ENCODE measurements at regions not wholly inside any gene's neighbourhood (a gene's known extent, or its start where the extent isn't known, plus 50 kb on each side); places are given as distances from the start of the nearest gene placed in this dataset.

- intact Hi-C loops (cut with micrococcal nuclease) = no loop called here
These were observed 633.5 kb downstream of the SLITRK1 start for GRCh38 chr13:83248751-83249150.

GRCh38 chr13:83232626-83233025 lies 649.6 kb downstream of the SLITRK1 start:
- no peak for DNase-seq (ENCODE audit: low read depth, low spot score)
- Histone ChIP-seq H2AFZ (ENCODE audit: low read depth, low read length) (no peak overlapping the region), H3K36me3 (ENCODE audit: control insufficient read depth in 2 of 2, extremely low read depth in 1 of 2, insufficient read depth in 2 of 2, low read length in 2 of 2) (no peaks in the 10 kb centered on the region), H3K9me1 (replicated peaks; ENCODE audit: control insufficient read depth, extremely low read depth, insufficient read depth, low read length) (no peaks in the 10 kb centered on the region), H3K9me3 (replicated peaks; ENCODE audit: control insufficient read depth, insufficient read depth, low read length) (peaks cover 4% of the 10 kb centered on the region), H3K4me2 (ENCODE audit: insufficient read depth, low read length) (no peak overlapping the region), H3K9ac (replicated peaks; ENCODE audit: extremely low read depth, insufficient read depth, low read length) (no peak overlapping the region), H3K4me3 (replicated peaks in 1 of 3; ENCODE audit: insufficient read depth in 1 of 3, low read depth in 1 of 3, low read length in 3 of 3) (no peak overlapping the region), H3K4me1 (ENCODE audit: control insufficient read depth, extremely low read depth, insufficient read depth, low read length) (no peaks in the 10 kb centered on the region), H3K27ac (ENCODE audit: insufficient read depth, low read depth, low read length) (no peak overlapping the region), H3K27me3 (ENCODE audit: control insufficient read depth in 2 of 2, insufficient read depth in 2 of 2, low read length in 2 of 2) (no peaks in the 10 kb centered on the region), H3K79me2 (ENCODE audit: control insufficient read depth, insufficient read depth, low read length) (no peaks in the 10 kb centered on the region), H4K20me1 (replicated peaks; ENCODE audit: control insufficient read depth, extremely low read depth, insufficient read depth, low read length) (no peaks in the 10 kb centered on the region)
- intact Hi-C loops (cut with micrococcal nuclease) = no loop called here
- ChIA-PET CTCF (no interaction called here), POLR2A (no interaction called here)
- dilution Hi-C loops (cut with MboI; ENCODE audit: extremely low pct_ligation_motif_present, low sequenced_read_pairs) = no loop called here
- FAIRE-seq = no peak
- no TSS peak for BruUV-seq (replicated peaks)
- no peak for TF ChIP-seq GATA2 (IDR thresholded peaks at IDR 0.05; ENCODE audit: insufficient read depth, insufficient read length, low read depth, low read length)

More at GRCh38 chr13:83248751-83249150, 633.5 kb downstream of the SLITRK1 start:
- H2AFZ ChIP-seq (ENCODE audit: low read depth, low read length) = no peak overlapping the region
- no peak overlapping the region for H3K4me3 ChIP-seq (replicated peaks in 1 of 3; ENCODE audit: insufficient read depth in 1 of 3, low read depth in 1 of 3, low read length in 3 of 3)
- DNase-seq (ENCODE audit: low read depth, low spot score) (no peak), FAIRE-seq (no peak)
- no peaks in the 10 kb centered on the region for H3K9me1 ChIP-seq (replicated peaks; ENCODE audit: control insufficient read depth, extremely low read depth, insufficient read depth, low read length)
- peaks cover 4% of the 10 kb centered on the region for H3K9me3 ChIP-seq (replicated peaks; ENCODE audit: control insufficient read depth, insufficient read depth, low read length)
- H3K9ac ChIP-seq (replicated peaks; ENCODE audit: extremely low read depth, insufficient read depth, low read length) = no peak overlapping the region
- H3K79me2 ChIP-seq (ENCODE audit: control insufficient read depth, insufficient read depth, low read length) = no peaks in the 10 kb centered on the region
- dilution Hi-C loops (cut with MboI; ENCODE audit: extremely low pct_ligation_motif_present, low sequenced_read_pairs) = no loop called here
- no peaks in the 10 kb centered on the region for H3K4me1 ChIP-seq (ENCODE audit: control insufficient read depth, extremely low read depth, insufficient read depth, low read length)
- H3K27me3 ChIP-seq (ENCODE audit: control insufficient read depth in 2 of 2, insufficient read depth in 2 of 2, low read length in 2 of 2) = no peaks in the 10 kb centered on the region
- TF ChIP-seq MAX (IDR thresholded peaks at IDR 0.05; ENCODE audit: insufficient read depth, insufficient read length) = no peak
- no peak for TF ChIP-seq GATA2 (IDR thresholded peaks at IDR 0.05; ENCODE audit: insufficient read depth, insufficient read length, low read depth, low read length)
- TF ChIP-seq EZH2 (IDR thresholded peaks at IDR 0.05; ENCODE audit: borderline replicate concordance, low read depth, low read length, severe bottlenecking) = no peak
- no peak for TF ChIP-seq POLR2A (IDR thresholded peaks at IDR 0.05; ENCODE audit: low read depth, low read length)
- TF ChIP-seq POLR2AphosphoS5 (IDR thresholded peaks at IDR 0.05; ENCODE audit: insufficient read depth, low read depth, low read length) = no peak
- TF ChIP-seq FOS (IDR thresholded peaks at IDR 0.05; ENCODE audit: borderline replicate concordance, insufficient read depth, low read length) = no peak
- H4K20me1 ChIP-seq (replicated peaks; ENCODE audit: control insufficient read depth, extremely low read depth, insufficient read depth, low read length) = no peaks in the 10 kb centered on the region
- CTCF ChIA-PET = no interaction called here
- H3K36me3 ChIP-seq (ENCODE audit: control insufficient read depth in 2 of 2, extremely low read depth in 1 of 2, insufficient read depth in 2 of 2, low read length in 2 of 2) = no peaks in the 10 kb centered on the region
- no peak overlapping the region for H3K4me2 ChIP-seq (ENCODE audit: insufficient read depth, low read length)
- H3K27ac ChIP-seq (ENCODE audit: insufficient read depth, low read depth, low read length) = no peak overlapping the region
- BruUV-seq (replicated peaks) = no TSS peak
- POLR2A ChIA-PET = no interaction called here

Measured in endothelial cell of umbilical vein (primary cell).